Activated CD8-positive, alpha-beta memory T cell treated with anti-CD3 and anti-CD28 coated beads for 48 hours (primary cell): ENCODE measurements at regions not wholly inside any gene's neighbourhood (a gene's known extent, or its start where the extent isn't known, plus 50 kb on each side); places are given as distances from the start of the nearest gene placed in this dataset.
"Not testable (repeated sequence)": the region's sequence is repeated elsewhere in the genome, so short reads cannot be mapped to it uniquely, and the experiment has no call there.

Source experiments
- DNase-seq, 3 experiments: peaks; one replicate each; pipeline ENCODE4 v3.0.0-alpha.2; 2020; ENCODE audit warnings: low read depth in 2 of 3, low spot score in 2 of 3

DNA sequence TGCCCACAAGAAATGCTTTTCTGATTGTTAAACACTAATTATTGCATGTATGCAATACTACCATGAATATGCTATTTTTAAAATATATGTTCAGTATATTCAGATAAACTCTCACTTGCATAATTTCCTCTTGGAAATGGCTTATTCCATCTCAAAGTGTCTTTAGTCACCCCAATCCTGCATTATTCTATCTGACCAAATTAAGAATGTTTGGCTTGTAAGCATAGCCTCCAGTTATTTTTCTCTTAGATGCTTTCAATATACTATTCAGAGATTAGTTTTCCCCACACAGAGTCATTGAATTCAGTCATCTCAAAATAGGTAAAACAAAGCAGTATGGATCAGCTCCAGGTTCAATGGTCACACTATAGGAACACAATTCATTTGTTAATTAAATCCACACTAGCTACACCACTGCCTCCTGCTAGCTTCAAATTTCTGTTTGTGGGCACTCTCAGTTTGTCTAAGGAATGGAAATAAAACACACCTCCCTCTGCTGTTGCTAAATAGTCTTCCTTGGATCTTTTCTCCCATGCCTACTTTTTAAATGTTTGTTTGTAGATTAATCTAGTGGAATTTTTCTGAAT, 134.6 kb upstream of the TBCA start:
- DNase-seq = no peak

DNA sequence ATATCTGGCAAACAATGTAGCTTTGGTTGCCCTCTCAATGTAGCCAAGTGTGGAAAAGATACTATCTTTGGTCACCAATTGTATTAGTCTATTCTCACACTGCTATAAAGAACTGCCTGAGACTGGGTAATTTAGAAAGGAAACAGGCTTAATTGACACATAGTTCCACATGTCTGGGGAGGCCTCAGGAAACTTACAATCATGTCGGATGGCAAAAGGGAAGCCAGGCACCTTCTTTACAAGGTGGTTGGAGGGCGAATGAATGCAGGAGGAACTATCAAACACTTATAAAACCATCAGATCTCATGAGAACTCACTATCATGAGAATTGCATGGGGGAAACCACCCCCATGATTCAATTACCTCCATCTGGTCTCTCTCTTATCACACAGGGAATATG, 133.1 kb upstream of the TBCA start:
- no peak for DNase-seq

DNA sequence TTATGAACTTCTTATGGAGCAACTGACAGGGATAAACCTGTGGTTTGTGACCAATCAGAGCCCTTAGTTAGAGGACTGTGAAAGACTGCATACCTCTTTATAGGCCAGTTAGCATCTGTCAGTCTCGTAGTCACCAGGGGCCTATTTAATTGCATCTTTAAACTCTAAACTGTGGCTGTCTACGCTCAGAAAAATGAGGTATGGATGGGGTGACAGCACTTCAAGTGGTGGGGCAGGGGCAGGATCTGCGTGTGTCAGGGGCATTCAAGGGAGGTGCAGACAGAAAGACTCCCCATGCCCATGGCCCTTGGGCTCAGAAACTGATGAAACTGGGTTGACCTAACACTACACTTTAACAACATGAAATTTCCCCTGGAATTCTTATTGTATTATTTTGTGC, 132.6 kb upstream of the TBCA start:
- DNase-seq = no peak

DNA sequence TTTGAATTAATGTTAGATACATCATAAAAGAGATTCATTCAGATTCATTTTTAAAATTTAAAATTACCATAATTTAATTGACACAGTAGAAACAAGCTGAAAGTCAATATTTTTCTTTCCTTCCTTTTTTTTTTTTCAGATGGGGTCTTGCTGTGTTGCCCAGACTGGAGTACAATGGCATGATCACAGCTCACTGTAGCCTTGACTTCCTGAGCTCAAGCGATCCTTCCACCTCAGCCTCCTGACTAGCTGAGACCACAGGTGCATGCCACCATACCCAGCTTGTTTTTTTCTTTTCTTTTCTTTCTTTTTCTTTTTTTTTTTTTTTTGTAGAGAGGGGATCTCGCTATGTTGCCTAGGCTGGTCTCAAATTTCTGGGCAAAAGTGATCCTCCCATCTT, 131.6 kb upstream of the TBCA start:
- no peak for DNase-seq

DNA sequence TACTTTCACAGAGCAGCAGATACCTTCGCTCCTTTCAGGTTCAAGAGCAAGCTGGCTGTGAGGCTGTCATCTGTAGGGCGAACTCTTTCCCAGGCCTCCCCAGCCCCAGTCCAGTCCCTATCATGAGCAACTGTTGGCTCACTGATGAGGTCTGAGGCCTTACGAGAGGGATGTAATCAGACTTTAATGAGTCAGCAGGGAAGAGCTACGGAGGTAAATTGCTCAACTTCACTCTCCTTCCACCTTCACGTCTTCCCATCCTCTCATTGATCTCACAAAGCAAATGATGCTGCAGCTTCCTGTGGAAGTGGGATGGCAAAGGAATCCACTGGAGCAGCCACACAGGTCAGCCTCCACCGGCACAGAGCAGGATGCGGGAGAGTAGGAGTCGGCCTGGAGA, 130.7 kb upstream of the TBCA start:
- DNase-seq = no peak

DNA sequence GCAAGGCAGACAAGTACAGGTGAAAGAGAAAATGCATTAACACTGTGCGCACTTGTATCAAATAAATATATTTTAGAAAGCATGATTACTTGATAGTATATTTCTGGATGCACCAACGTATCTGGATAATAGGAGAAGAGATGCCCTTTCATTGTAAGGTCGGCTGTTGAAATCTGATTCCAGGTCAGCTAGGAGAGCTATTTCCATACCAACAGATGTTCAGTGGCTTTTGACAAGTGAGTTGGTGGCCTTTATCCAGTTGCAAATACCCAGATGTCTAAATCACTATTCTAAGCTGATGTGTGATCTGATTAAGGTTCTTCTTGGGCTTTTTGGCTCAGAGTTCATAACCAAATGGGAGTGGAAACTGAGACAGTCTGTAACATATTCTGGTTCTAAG, 128.2 kb upstream of the TBCA start:
- no peak for DNase-seq

DNA sequence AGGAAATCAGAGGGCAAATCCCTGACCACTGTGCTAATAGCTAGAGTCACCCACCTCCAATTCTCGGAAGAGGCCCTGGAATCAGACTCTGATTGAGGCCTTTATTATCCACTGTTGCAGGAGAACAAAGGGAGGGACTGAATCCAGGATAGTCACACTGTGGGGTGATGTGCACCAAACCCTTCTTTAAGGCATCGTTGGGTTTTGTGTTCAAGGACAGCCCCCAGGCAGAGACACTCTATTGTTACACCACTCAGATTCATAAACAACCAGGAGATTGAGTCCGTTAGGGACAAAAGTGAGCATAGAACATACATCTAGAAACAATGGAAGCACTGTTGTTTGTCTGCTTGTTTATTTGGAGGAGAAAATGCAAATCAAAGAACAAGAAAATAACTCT, 124.6 kb upstream of the TBCA start:
- no peak for DNase-seq

DNA sequence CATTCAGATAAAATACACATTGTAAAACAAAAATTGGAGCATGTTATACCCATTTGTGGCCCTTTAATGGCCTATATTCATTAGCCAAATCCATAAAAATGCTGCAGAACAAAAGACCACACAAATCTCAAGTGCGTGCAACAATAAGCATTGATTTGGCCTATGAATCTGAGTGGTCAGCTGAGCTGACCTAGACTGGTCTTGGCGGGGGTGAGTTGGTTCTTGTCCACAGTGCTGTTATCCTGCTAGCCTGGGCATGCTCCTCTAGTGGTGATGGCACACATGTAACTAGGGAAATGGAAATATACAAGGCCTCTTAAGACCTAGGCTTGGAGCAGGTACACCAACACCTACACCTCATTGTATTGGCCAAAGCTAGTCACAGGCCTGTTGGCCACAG, 122.2 kb upstream of the TBCA start:
- no peak for DNase-seq

DNA sequence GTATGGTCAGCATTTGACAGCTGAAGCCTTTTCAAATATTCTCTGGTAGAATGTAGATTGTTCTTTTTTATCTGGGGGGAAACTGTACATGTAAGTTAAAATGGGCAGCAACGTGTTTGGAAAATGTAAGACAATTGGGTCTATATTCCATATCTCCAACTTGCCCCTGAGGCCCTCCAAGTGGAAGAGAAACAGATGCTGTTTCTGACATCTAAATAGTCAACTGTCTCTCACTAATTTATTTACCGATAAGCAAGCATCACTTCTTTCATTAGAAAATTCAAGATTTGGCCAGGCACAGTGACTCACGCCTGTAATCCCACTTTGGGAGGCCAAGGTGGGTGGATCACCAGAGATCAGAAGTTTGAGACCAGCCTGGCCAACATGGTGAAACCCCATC, 120.2 kb upstream of the TBCA start:
- DNase-seq = no peak

DNA sequence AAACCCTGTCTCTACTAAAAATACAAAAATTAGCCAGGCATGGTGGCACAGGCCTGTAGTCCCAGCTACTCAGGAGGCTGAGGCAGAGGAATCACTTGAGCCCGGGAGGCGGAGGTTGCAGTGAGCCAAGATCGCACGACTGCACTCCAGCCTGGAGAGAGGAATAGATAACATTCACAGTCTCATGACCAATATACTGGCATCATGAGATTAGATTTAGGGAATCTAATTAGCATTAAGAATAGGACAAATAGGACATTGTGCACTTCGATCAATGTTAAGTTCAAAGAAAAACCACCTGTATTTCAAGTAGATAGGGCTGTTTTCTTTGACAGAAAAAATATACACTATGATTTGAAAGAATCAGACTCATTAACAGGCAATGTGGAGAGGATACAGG, 118.0 kb upstream of the TBCA start:
- not testable (repeated sequence) for DNase-seq

DNA sequence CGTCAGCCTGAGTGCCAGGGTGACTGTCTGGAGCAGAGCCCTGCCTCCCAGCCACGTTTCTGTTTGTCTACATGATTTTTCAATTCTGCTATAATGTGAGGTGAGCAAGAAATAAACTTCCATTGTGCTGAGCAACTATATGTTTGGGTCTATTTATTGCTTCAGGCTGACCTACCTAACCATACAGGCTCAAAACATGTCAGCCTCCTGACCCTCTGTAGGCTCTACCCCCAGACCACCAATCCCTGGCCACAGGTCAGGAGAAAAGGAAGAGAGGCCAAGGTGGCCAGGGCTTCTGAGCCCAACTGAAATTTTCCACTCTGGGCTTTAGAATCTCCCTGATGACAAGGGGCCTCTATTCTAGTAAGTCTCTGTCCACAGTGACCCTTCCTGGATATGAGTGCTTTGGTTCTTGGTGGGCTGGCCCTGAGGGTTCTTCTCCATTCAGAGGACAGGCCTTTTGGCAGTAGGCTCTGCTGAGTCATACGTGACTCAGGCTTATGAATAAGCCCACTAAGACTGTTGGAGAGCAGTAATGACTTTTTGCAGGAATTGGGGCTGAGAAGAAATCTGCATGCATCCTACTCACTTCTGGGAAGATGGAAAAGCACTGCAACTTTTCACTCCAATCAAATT, 117.2 kb upstream of the TBCA start:
- no peak for DNase-seq

DNA sequence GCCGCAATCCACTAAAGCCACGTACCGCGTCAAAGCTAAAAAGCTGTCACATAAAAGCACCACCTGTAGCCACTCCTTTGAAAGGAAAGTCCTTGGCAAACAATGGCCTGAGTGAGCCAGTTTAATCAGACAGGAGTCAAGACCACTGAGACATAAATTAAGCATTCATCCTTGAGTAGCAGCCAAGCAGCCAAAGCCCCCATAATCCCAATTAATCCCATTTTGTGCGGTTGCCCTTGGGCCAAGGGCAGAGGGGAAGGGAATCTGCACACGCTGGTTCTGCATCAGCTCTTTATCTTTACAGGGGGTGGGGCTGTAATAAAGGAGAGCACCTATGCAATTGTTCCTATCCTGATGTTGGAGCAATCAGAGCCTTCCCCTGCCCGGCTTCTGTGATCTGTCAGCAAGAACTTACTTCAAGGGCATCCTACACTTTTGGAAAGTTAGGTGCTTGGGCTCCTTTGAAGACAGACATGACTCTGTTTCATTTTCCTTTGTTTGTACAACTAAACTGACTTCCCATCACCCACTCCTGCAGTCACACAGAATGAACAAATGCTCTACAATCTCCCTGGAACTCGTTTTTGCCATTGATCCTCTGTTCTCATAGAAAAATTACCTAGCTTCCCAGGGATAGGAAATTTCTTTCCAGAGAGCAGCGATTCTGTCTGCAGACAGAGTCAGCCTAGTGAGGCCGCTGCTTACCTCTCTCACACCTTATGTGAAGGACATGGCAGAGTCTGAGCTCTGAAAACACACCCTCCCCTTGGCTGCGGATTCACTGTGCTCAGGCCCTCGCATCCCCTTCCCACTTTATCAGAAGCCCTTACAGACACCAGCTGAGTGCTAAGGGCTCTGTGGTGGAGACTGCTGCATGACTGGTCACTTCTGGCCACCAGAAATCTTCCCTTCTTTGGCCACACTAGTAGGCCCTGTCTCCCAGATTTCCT, 116.2 kb upstream of the TBCA start:
- DNase-seq = no peak

DNA sequence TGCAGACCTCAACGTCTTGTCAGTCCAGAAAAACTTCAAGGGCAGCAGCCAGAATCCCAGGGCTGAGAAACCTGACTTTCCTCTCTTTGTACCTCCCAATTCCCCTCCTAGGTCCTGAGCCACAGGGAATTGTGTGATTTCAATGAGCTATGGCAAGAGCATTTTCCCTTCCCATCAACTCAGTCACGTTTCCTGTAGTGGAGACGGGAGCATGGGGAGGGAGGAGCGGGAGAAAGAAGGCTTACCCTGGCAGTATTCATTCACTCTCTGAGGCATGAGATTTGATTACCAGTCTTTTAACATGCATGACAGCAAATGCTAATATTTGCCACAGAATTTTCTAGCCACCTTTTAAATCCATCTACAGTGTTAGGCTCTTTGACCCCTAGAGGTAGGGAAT, 109.4 kb upstream of the TBCA start:
- no peak for DNase-seq

DNA sequence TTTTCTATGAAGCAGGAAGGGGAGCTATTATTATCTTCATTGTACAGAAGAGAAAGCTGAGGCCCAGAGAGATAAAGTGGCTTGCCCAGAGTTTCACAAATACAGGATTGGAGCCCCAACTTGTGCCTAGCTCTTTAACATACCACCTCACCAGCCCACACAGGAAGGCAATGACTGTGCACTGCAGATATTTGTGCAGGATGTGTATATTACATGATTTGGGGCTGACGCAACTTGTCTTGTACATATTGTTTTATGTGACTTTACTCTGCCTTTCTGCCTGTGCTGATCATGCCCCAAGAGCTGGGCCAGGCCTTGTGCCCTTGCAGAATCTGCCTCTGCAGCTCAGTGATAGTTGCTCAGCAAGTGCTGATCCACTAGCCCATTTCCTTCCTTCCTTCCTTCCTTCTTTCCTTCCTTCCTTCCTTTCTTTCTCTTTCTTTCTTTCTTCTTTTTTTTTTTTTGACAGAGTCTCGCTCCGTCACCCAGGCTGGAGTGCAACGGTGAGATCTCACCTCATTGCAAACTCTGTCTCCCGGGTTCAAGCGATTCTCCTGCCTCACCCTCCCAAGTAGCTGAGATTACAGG, 106.6 kb upstream of the TBCA start:
- peak in 1 of 3 experiments; percentile 6 for DNase-seq

DNA sequence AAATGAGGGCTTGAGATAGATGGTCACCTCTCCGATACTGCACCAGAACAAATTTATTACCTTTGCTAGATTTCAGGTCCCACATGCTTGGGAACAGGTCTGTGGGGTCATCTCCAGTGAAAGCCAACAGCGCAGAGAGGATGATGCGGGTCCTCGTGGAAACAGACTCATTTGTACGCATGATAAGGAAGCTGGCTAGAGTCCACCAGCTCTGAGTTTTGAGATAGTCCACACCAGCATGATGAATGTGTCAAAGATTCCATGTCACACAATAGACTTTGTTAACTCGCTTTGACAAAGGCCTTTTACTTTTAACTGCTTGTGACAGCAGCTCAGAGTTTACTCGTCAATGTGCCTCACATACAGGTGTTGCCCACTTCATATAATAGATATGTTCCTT, 105.4 kb upstream of the TBCA start:
- DNase-seq = no peak

DNA sequence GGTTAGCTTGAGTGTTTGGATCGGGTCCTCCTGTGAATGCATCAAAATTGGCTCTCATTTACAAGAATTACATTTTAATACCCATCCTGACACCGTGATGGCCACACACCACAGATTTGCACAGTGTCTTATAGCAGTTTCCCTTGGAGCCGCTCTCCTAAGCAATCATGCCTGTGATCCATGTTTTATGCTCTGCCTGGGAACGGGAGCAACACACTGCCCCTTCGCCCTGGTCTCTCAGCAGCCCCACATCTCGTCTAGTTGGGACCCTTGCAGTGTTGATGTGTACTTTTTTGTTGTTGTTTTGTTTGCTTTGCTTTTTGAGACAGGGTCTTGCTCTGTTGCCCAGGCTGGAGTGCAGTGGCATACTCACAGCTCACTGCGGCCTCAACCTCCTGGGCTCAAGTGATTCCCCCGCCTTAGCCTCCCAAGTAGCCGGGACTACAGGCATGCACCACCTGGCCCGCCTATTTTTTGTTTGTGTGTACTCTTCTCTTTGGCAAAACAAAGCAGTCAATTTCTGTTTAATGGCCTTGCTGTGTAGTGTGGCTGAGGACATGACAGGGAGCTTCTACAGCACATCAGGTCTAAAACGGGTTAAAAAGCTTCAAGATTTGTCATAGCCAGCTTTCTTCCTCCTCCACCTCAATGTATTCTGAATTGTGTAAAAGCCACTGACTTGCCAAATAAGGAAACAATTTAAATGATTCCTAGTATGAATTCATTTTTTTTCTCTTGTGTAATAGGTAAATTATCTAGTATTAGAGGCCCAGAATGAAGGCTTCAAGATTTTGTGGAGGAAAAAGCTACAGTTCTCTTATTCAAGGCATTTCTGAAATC, 101.6 kb upstream of the TBCA start:
- DNase-seq = no peak

DNA sequence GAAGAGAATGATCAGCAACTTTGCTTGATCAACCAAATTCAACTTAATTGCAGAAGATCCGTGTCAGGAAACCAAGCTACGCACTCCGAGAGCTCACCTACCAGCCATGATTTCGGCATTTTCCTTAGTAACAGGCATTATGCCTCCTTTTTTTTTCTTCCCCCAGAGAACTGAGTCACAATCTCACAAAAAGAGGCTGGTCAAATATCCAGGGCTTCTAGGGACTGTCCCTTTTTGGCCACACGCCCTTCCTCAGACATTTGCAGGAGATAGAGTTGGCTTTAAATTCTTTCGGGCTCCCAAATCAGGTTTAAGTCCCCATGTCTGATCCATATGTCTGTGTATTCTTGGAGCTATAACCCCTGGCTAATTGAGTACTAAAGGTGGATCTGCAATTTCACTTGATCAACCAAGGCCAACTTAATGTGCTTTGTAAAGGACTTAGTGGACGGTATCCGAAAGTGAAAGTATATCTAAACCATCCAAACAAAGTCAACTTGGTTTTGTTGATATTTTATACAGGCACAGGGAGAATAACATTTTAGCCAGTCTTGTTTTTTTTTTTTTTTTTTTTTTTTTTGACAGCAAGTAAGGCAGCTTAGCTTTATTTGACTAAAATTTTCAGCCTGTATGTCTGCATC, 100.8 kb upstream of the TBCA start:
- no peak for DNase-seq

DNA sequence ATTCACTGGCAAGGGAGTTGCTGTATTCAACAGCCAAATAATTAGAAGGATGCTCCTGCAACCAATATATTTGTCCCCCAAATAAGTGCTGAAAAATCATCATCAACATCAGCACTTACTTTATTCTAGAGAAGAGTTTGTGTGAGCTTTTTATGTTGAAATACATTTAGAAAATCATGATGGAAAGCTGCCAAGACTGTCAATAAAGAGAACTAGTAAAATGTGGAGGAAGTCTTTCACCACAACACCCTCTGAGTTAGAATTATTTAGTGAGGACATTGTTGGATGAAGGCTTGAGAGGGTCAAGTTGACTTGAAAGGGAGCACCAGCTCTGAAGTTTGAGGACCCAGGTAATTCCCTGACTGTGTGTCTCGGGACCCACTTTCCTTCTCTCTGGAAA, 100.2 kb upstream of the TBCA start:
- no peak for DNase-seq

DNA sequence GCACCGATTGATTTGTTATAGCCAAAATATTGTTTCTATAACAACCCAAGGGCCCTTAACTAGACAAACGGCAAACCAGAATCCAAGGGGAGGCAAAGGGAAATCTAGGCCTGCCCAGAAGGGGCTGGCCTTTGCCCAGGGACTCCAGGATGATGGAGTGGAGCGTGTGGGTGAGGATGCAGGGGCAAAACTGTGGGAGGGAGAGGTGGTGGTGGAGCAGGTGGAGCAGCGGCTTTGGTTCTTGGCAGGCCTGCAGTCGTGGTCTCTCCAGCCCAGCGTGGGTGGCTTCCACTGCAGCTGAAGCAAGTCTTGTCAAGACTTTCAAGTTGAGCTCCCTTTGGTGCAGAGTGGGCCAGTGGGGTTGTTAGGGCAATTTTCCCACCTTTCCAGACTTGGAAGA, 98.6 kb upstream of the TBCA start:
- no peak for DNase-seq

DNA sequence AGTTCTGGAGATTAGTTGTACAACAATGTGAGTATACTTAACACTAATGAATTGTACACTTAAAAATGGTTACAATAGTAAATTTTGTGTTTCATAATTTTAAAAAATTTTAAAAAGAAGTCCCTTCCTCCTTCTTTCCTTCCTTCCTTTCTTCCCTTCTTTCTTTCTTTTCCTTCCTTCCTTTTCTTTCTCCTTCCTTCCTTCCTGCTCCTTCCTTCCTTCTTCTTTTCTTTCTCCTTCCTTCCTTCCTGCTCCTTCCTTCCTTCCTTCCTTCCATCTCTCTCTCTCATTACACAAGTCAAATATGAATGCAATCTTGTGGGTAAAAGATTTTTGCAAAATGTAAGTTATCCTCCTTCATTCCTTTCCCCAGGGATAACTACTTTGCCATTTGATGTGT, 97.1 kb upstream of the TBCA start:
- DNase-seq = no peak

DNA sequence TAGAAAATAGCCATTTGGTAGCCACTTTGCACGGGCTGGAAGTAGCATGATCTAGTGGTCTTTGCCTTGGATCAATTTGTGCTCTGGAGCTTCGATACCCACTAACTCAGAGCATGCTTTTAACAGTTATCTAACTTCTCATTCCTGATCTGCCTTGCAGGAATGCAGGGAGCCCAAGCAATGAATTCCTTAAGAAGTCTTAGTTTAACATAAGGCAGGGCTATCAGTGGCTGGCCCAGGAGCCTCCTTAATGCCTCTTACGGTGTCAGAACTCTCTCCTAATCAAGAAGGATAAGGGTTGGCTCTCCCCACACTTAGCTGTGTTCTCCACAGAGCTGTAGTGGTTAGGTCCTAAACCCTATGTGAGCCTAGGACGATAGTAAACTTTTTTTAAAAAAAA, 95.8 kb upstream of the TBCA start:
- no peak for DNase-seq
